ENCODE measurements at regions not wholly inside any gene's neighbourhood (a gene's known extent, or its start where the extent isn't known, plus 50 kb on each side); places are given as distances from the start of the nearest gene placed in this dataset.

DNA sequence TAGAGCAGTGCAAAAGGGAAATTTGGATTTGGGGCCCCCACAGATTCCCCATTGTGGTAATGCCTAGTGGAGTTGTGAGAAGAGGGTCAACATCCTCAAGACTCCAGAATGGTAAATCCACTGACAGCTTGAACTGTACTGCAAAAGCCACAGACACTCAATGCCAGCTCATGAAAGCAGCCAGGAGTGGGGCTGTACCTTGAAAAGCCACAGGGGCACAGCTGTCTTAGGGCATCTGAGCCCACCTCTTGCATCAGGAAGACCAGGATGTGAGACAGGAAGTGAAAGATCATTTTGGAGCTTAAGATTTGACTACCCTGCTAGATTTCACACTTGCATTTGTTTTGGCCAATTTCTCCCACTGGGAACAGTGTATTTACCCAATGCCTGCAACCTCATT, 1548.9 kb upstream of the PCDH20 start:
- TF ChIP-seq CTCF (IDR thresholded peaks at IDR 0.05 in 2 of 3, conservative IDR thresholded peaks at IDR 0.05 in 1 of 3; ENCODE audit: borderline replicate concordance in 1 of 3, insufficient read depth in 1 of 3, low read depth in 2 of 3, low read length in 2 of 3) (no peak), SIN3A (IDR thresholded peaks at IDR 0.05; ENCODE audit: low read depth) (no peak), ELF1 (IDR thresholded peaks at IDR 0.05; ENCODE audit: borderline replicate concordance, low read depth) (no peak), EZH2phosphoT487 (IDR thresholded peaks at IDR 0.05; ENCODE audit: borderline replicate concordance) (no peak), EZH2 (IDR thresholded peaks at IDR 0.05) (no peak), JUND (IDR thresholded peaks at IDR 0.05) (no peak), YY1 (IDR thresholded peaks at IDR 0.05; ENCODE audit: extremely low read depth, insufficient replicate concordance, low read depth, low read length) (no peak), SP1 (IDR thresholded peaks at IDR 0.05; ENCODE audit: low read depth) (no peak)

All from HCT116 (cell line).